NCI-H2029 treated with DMSO at 0.1 percent for 48 hours (cell line): ENCODE measurements at regions not wholly inside any gene's neighbourhood (a gene's known extent, or its start where the extent isn't known, plus 50 kb on each side); places are given as distances from the start of the nearest gene placed in this dataset.
"Not testable (repeated sequence)": the region's sequence is repeated elsewhere in the genome, so short reads cannot be mapped to it uniquely, and the experiment has no call there.

Experiments
- DNase-seq: peaks from one replicate; lab custom pipeline; 2025; lab: John Stamatoyannopoulos, UW

DNA sequence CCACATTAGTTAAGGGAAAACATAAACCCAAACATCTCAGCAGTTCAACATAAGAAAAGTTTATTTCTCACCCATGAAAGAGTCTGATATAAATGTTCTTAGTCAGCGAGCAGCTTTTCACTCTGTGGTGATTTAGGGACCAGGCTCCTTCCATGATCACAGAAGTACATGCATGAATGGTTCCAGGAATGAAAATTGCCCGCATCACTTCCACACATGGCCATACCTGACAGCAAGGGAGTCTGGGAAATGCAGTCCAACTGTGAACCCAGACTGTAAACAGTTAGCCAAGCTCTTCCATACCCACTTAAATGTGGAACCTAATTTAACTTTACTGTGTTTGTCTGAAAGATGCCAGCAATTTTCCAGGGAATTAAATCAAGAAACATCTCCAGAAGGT, 353.9 kb downstream of the HACE1 start:
- no peak for DNase-seq

GRCh38 chr6:104500265-104500664, 359.5 kb downstream of the HACE1 start:
- DNase-seq, result no peak

GRCh38 chr6:104486035-104486434, 373.7 kb downstream of the HACE1 start:
- no peak for DNase-seq

GRCh38 chr6:104484626-104485025, 375.1 kb downstream of the HACE1 start:
- DNase-seq, result no peak

DNA sequence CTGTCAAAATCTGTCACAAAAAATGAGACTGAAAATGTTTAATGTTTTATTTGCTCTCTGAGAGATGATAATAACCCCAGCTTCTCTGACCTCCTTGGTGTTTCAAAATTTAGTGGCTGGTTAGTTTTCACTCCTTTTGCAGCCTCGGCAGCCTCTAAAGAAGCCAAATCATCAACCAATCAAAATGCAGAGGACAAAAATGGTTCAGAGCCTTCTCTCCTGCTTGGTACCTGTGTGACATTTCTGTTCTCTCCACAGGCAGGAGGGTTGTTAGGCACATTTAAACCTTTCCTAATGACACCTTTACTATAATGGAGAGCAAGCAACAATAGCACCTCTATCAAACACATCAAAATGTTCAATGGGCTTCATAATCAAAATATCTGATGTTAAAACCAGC, 375.5 kb downstream of the HACE1 start:
- no peak for DNase-seq

- no peak for DNase-seq
Observed at GRCh38 chr6:104483225-104483834, 376.4 kb downstream of the HACE1 start.

- no peak for DNase-seq
Observed at GRCh38 chr6:104477569-104477968, 382.1 kb downstream of the HACE1 start.

- DNase-seq, result no peak
Observed at GRCh38 chr6:104473021-104473429, 386.7 kb downstream of the HACE1 start.

DNA sequence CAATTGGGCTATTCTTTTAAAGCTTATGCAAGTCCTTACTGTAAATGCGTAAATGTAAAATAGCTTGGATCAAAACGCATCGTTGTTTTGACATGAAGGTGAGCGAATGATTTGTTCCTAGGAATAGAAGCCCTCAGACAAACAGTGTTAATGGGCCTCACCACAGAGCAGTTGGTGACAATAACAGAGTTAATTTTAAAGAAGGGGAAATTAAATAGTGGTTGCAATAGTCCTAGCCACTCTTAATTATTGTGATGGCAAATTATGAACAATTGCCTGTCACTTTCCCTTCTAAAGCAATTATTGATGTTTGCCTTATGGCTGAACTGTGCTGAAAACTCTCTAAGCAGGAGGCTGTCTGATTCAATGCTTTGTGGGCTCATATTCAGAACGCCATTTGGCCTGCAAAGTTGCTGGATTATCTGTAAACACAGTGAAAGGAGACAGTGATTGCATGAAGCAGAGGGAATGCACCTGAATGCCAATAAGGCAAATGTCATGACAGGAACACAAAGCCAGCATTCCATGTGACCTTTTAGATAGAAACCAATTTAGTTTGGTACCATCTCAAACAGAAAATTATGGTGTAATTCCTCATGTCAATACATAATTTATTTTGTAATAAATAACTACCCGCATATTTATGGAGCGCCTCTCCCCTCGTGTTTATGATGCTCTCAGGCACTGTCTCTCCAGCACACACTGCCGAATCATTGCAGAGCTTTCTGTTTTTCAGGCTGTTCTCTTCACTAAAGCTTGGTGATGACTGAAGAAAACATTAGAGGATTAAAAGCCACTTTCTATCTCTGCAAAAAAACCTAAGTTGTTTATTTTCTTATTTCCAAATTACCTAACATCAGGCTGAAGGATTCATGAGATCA, 387.5 kb downstream of the HACE1 start:
- DNase-seq, result no peak

- no peak for DNase-seq
Observed at GRCh38 chr6:104466306-104466705, 393.4 kb downstream of the HACE1 start.

DNA sequence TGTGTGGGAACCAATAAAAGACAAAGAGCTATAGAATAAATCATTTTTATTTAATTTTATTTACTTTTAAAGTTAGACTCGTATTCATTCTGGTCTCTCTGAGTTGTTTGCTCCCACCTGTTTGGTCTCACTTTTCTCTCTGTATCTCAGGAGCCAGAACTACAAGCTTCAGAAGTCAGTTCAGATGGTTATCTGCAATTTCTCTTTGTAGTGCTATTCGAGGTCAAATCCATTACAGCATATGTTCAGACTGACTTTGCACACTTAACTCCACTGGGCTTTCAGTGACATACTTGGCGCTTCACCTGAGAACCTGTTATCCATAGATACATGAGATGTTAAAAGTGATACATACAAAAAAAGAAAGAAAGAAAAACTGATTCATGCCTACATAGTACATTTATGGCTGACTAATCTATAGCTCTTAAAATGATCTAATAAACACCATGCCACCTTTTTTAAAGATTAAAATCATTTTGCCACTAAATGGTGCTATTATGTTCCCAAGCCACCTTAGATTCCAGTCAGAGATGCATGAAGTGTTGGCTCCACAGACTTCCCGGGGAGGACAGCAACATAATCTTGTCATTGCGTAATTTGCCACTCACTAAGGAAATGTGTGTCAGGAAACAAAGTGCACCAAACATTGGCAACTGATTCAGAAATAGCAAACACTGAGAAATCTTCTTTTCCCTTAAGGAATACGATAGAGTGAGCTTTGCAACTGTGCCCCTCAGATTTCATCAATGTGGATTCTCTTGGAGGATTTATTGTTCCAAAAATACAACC, 396.7 kb downstream of the HACE1 start:
- DNase-seq, result no peak

- DNase-seq, result no peak
Observed at GRCh38 chr6:104460738-104461483, 398.8 kb downstream of the HACE1 start.

- no peak for DNase-seq
Observed at GRCh38 chr6:104459543-104459942, 400.2 kb downstream of the HACE1 start.

DNA sequence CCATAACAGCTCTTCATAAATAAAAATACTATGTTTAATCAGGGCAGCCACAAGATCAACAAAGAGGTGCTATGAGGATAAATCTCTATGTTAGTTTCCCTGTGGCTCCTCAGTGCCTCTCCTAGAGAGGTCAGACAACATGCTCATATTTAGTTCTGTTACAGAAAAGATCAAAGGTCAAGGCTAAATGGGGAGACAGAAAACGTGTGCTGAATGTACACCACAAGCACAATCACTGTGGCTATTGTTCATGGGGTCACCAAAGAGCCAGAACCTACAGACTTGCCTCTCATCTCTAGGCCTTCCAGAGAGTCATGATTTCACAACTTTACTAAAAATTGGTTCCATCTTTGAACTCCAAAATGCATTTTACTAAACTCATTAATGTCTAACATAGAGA, 409.8 kb downstream of the HACE1 start:
- no peak for DNase-seq

DNA sequence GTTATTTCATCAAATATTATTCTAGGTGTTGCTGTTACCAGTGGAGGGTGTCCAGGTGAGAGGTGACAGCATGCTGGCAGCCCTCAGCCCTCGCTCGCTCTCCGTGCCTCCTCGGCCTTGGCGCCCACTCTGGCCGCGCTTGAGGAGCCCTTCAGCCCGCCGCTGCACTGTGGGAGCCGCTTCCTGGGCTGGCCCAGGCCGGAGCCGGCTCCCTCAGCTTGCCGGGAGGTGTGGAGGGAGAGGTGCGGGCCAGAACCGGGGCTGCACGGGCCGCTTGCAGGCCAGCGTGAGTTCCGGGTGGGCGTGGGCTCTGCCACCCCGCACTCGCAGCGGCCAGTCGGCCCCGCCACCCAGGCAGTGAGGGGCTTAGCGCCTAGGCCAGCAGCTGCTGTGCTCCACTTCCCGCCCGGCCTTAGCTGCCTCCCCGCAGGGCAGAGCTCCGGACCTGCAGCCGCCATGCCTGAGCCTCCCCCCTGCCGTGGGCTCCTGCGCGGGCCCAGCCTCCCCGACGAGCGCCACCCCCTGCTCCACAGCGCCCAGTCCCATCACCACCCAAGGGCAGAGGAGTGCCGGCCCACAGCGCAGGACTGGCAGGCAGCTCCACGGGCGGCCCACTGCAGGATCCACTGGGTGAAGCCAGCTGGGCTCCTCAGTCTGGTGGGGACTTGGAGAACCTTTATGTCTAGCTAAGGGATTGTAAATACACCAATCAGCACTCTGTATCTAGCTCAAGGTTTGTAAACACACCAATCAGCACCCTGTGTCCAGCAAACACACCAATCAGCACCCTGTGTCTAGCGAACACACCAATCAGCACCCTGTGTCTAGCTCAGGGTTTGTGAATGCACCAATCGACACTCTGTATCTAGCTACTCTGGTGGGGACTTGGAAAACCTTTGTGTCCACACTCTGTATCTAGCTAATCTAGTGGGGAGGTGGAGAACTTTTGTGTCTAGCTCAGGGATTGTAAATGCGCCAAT, 413.3 kb downstream of the HACE1 start:
- DNase-seq, result not testable (repeated sequence)

GRCh38 chr6:104434519-104434918, 425.2 kb downstream of the HACE1 start:
- DNase-seq, result no peak

DNA sequence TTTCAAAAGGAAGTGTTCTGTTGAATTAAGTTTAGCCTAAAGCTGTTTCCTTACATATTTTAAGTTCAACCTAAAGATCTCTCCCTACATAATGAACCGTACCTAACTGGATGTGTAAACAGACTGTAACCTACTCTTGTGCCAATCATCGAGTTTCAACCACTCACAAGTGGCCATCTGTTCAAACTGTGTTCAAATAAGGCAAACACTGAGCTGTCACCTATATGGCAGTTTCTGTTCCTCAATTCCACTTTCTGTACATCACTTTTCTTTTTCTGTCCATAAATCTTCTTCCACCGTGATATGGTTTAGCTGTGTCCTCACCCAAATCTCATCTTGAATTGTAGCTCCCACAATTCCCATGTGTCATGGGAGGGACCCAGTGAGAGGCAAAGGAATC, 428.6 kb downstream of the HACE1 start:
- no peak for DNase-seq

GRCh38 chr6:104428184-104428583, 431.5 kb downstream of the HACE1 start:
- no peak for DNase-seq

- no peak for DNase-seq
Observed at GRCh38 chr6:104423691-104424090, 436.0 kb downstream of the HACE1 start.

GRCh38 chr6:104421650-104422049, 438.1 kb downstream of the HACE1 start:
- no peak for DNase-seq

DNA sequence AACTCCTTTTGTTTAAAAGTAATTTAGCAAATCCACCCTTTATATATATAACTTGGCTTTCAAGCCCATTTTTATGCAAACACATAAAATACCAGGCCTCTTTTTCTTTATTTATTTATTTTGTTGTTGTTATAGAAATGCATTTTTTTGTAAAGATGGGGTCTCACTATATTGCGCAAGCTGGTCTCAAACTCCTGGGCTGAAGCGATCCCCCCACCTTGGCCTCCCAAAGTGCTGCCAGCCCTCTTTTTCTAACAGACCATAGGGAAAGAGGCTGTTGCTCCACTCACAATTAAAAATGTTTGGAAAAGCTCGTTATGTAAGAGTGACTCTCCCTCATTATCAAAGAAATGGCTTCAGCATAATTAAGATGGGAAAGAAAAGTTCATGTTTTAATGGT, 440.9 kb downstream of the HACE1 start:
- DNase-seq, result no peak
